ENCODE measurements at regions not wholly inside any gene's neighbourhood (a gene's known extent, or its start where the extent isn't known, plus 50 kb on each side); places are given as distances from the start of the nearest gene placed in this dataset.
A peak's percentile ranks its signal among the peaks of the same experiment; 100 is the strongest.

GRCh38 chr6:56852260-56853010 lies 102.5 kb upstream of the BEND6 start:
- Histone ChIP-seq H3K4me3 (peak overlapping the region; percentile 79), H3K27ac (peak overlapping the region in 1 of 2 donors; percentile 71)
- DNase-seq (ENCODE audit: low spot score): no peak
- no peak for TF ChIP-seq CTCF (IDR thresholded peaks at IDR 0.05)

GRCh38 chr6:56851541-56852259 lies 103.2 kb upstream of the BEND6 start:
- peak; percentile 47 for TF ChIP-seq CTCF (IDR thresholded peaks at IDR 0.05)
- DNase-seq (ENCODE audit: low spot score): no peak
- peak overlapping the region; percentile 79 for H3K4me3 ChIP-seq

GRCh38 chr6:56851074-56851473 lies 103.8 kb upstream of the BEND6 start:
- DNase-seq (ENCODE audit: low spot score): no peak
- H3K27ac ChIP-seq: peak overlapping the region; percentile 38 to 71
- no peak for TF ChIP-seq CTCF (IDR thresholded peaks at IDR 0.05)
- peak overlapping the region; percentile 79 for H3K4me3 ChIP-seq

More at GRCh38 chr6:56851541-56852259, 103.2 kb upstream of the BEND6 start:
- peak overlapping the region; percentile 38 to 71 for H3K27ac ChIP-seq

- Histone ChIP-seq H3K4me3 (peak overlapping the region; percentile 79), H3K27ac (peak overlapping the region; percentile 31 to 71)
- DNase-seq (ENCODE audit: low spot score): no peak
- TF ChIP-seq CTCF (IDR thresholded peaks at IDR 0.05): no peak
Measured at GRCh38 chr6:56850626-56851025, 104.3 kb upstream of the BEND6 start.

GRCh38 chr6:56849896-56850295 lies 105.0 kb upstream of the BEND6 start:
- TF ChIP-seq CTCF (IDR thresholded peaks at IDR 0.05): no peak
- DNase-seq (ENCODE audit: low spot score): no peak
- Histone ChIP-seq H3K4me3 (peak overlapping the region; percentile 35), H3K27ac (no peak overlapping the region)

GRCh38 chr6:56848105-56848504 lies 106.8 kb upstream of the BEND6 start:
- no peak for DNase-seq (ENCODE audit: low spot score)
- Histone ChIP-seq H3K4me3 (no peak overlapping the region), H3K27ac (no peak overlapping the region)
- TF ChIP-seq CTCF (IDR thresholded peaks at IDR 0.05): no peak

Measured in coronary artery (tissue), 2 donors.